ENCODE measurements at regions not wholly inside any gene's neighbourhood (a gene's known extent, or its start where the extent isn't known, plus 50 kb on each side); places are given as distances from the start of the nearest gene placed in this dataset.

DNA sequence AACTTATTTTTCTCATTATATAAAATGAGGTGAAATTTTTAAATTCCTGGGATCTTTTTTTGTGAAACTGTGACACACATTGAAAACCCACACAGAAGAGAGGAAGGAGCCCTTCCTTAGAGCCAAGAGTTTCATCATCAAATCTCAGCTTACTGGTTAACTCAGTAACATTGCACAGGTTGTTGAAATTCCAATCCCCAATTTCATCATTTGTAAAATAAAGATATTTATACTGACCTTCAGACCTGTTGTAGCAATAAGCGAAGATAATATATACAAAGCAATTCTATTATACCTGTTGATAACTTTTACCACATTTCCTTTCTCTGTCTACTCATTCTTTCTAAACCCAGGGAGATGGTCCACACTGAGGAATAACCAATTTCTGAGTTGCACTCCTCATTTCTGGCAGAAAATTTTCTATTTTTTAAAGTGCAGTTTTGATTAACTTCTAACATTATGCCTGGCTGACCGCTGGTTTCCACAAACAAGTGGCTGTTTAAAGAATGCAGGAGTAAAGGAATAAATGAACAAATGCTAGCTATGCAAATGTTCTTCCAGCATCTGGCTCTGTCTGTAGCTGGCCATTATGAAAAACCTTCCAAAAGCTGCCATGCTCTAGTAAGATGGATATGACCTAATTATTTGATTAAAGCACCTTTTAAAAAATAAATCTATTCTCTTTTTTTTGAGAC is 105.7 kb upstream of the LINC00305 start:
- TF ChIP-seq, protein P1, sequence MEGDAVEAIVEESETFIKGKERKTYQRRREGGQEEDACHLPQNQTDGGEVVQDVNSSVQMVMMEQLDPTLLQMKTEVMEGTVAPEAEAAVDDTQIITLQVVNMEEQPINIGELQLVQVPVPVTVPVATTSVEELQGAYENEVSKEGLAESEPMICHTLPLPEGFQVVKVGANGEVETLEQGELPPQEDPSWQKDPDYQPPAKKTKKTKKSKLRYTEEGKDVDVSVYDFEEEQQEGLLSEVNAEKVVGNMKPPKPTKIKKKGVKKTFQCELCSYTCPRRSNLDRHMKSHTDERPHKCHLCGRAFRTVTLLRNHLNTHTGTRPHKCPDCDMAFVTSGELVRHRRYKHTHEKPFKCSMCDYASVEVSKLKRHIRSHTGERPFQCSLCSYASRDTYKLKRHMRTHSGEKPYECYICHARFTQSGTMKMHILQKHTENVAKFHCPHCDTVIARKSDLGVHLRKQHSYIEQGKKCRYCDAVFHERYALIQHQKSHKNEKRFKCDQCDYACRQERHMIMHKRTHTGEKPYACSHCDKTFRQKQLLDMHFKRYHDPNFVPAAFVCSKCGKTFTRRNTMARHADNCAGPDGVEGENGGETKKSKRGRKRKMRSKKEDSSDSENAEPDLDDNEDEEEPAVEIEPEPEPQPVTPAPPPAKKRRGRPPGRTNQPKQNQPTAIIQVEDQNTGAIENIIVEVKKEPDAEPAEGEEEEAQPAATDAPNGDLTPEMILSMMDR (IDR thresholded peaks at IDR 0.05), result no peak
- TF ChIP-seq, protein P2, sequence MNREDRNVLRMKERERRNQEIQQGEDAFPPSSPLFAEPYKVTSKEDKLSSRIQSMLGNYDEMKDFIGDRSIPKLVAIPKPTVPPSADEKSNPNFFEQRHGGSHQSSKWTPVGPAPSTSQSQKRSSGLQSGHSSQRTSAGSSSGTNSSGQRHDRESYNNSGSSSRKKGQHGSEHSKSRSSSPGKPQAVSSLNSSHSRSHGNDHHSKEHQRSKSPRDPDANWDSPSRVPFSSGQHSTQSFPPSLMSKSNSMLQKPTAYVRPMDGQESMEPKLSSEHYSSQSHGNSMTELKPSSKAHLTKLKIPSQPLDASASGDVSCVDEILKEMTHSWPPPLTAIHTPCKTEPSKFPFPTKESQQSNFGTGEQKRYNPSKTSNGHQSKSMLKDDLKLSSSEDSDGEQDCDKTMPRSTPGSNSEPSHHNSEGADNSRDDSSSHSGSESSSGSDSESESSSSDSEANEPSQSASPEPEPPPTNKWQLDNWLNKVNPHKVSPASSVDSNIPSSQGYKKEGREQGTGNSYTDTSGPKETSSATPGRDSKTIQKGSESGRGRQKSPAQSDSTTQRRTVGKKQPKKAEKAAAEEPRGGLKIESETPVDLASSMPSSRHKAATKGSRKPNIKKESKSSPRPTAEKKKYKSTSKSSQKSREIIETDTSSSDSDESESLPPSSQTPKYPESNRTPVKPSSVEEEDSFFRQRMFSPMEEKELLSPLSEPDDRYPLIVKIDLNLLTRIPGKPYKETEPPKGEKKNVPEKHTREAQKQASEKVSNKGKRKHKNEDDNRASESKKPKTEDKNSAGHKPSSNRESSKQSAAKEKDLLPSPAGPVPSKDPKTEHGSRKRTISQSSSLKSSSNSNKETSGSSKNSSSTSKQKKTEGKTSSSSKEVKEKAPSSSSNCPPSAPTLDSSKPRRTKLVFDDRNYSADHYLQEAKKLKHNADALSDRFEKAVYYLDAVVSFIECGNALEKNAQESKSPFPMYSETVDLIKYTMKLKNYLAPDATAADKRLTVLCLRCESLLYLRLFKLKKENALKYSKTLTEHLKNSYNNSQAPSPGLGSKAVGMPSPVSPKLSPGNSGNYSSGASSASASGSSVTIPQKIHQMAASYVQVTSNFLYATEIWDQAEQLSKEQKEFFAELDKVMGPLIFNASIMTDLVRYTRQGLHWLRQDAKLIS (CRISPR knock-in tag; IDR thresholded peaks at IDR 0.05; ENCODE audit: borderline replicate concordance), result no peak
